ENCODE measurements at regions not wholly inside any gene's neighbourhood (a gene's known extent, or its start where the extent isn't known, plus 50 kb on each side); places are given as distances from the start of the nearest gene placed in this dataset.
"Not testable (repeated sequence)": the region's sequence is repeated elsewhere in the genome, so short reads cannot be mapped to it uniquely, and the experiment has no call there.

GRCh38 chr14:43698561-43699284 is 808.4 kb downstream of the FSCB start:
- DNase-seq (ENCODE audit: low spot score): not testable (repeated sequence)

GRCh38 chr14:43697003-43697402 is 810.1 kb downstream of the FSCB start:
- DNase-seq (ENCODE audit: low spot score): no peak

- no peak for DNase-seq (ENCODE audit: low spot score)
Measured at GRCh38 chr14:43692706-43693105, 814.4 kb downstream of the FSCB start.

GRCh38 chr14:43687921-43688320 is 819.2 kb downstream of the FSCB start:
- DNase-seq (ENCODE audit: low spot score): no peak

- DNase-seq (ENCODE audit: low spot score): no peak
Measured at GRCh38 chr14:43677581-43677980, 829.5 kb downstream of the FSCB start.

- no peak for DNase-seq (ENCODE audit: low spot score)
Measured at GRCh38 chr14:43674273-43674672, 832.8 kb downstream of the FSCB start.

- DNase-seq (ENCODE audit: low spot score): no peak
Measured at GRCh38 chr14:43671716-43672485, 835.2 kb downstream of the FSCB start.

GRCh38 chr14:43669355-43669754 is 837.7 kb downstream of the FSCB start:
- DNase-seq (ENCODE audit: low spot score): no peak

GRCh38 chr14:43665570-43666267 is 841.4 kb downstream of the FSCB start:
- no peak for DNase-seq (ENCODE audit: low spot score)

GRCh38 chr14:43655194-43655593 is 851.9 kb downstream of the FSCB start:
- DNase-seq (ENCODE audit: low spot score): not testable (repeated sequence)

- DNase-seq (ENCODE audit: low spot score): no peak
Measured at GRCh38 chr14:43651896-43652295, 855.2 kb downstream of the FSCB start.

- no peak for DNase-seq (ENCODE audit: low spot score)
Measured at GRCh38 chr14:43651185-43651787, 855.8 kb downstream of the FSCB start.

- no peak for DNase-seq (ENCODE audit: low spot score)
Measured at GRCh38 chr14:43649508-43649907, 857.6 kb downstream of the FSCB start.

GRCh38 chr14:43647302-43647701 is 859.8 kb downstream of the FSCB start:
- DNase-seq (ENCODE audit: low spot score): no peak

- no peak for DNase-seq (ENCODE audit: low spot score)
Measured at GRCh38 chr14:43640718-43641267, 866.3 kb downstream of the FSCB start.

GRCh38 chr14:43625294-43625693 is 881.8 kb downstream of the FSCB start:
- no peak for DNase-seq (ENCODE audit: low spot score)

- no peak for DNase-seq (ENCODE audit: low spot score)
Measured at GRCh38 chr14:43621282-43621681, 885.8 kb downstream of the FSCB start.

- DNase-seq (ENCODE audit: low spot score): no peak
Measured at GRCh38 chr14:43595096-43595772, 911.8 kb downstream of the FSCB start.

GRCh38 chr14:43591776-43592175 is 915.3 kb downstream of the FSCB start:
- no peak for DNase-seq (ENCODE audit: low spot score)

GRCh38 chr14:43587183-43587582 is 919.9 kb downstream of the FSCB start:
- no peak for DNase-seq (ENCODE audit: low spot score)

GRCh38 chr14:43579671-43580070 is 927.4 kb downstream of the FSCB start:
- DNase-seq (ENCODE audit: low spot score): no peak

GRCh38 chr14:43568022-43568421 is 939.1 kb downstream of the FSCB start:
- DNase-seq (ENCODE audit: low spot score): no peak
